HG03432 (cell line): ENCODE measurements at regions not wholly inside any gene's neighbourhood (a gene's known extent, or its start where the extent isn't known, plus 50 kb on each side); places are given as distances from the start of the nearest gene placed in this dataset.
A peak's percentile ranks its signal among the peaks of the same experiment; 100 is the strongest.
"Not testable (repeated sequence)": the region's sequence is repeated elsewhere in the genome, so short reads cannot be mapped to it uniquely, and the experiment has no call there.

Experiments used
- ATAC-seq: cut with Tn5 transposase; IDR thresholded peaks from one replicate; pipeline ENCODE4 v1.9.1; 2021; ENCODE audit warnings: mild to moderate bottlenecking, moderate library complexity; ENCODE audit not compliant: unreplicated experiment

GRCh38 chr2:185245806-185246205 is 492.8 kb upstream of the FSIP2 start:
- peak; percentile 57 for ATAC-seq

- ATAC-seq, result no peak
Observed at GRCh38 chr2:185246717-185247116, 491.9 kb upstream of the FSIP2 start.

GRCh38 chr2:185255566-185255965 is 483.0 kb upstream of the FSIP2 start:
- ATAC-seq, result peak; percentile 78

GRCh38 chr2:185265747-185266146 is 472.9 kb upstream of the FSIP2 start:
- ATAC-seq, result no peak

- no peak for ATAC-seq
Observed at GRCh38 chr2:185268651-185269050, 470.0 kb upstream of the FSIP2 start.

- peak; percentile 55 for ATAC-seq
Observed at GRCh38 chr2:185274718-185275484, 463.7 kb upstream of the FSIP2 start.

- not testable (repeated sequence) for ATAC-seq
Observed at GRCh38 chr2:185275979-185276378, 462.6 kb upstream of the FSIP2 start.

- no peak for ATAC-seq
Observed at GRCh38 chr2:185278761-185279160, 459.8 kb upstream of the FSIP2 start.

GRCh38 chr2:185279999-185280398 is 458.6 kb upstream of the FSIP2 start:
- peak; percentile 52 for ATAC-seq

- ATAC-seq, result no peak
Observed at GRCh38 chr2:185284696-185285095, 453.9 kb upstream of the FSIP2 start.

GRCh38 chr2:185290012-185290411 is 448.6 kb upstream of the FSIP2 start:
- ATAC-seq, result not testable (repeated sequence)

GRCh38 chr2:185291035-185291647 is 447.5 kb upstream of the FSIP2 start:
- ATAC-seq, result peak; percentile 100

- ATAC-seq, result no peak
Observed at GRCh38 chr2:185299867-185300266, 438.7 kb upstream of the FSIP2 start.

GRCh38 chr2:185306119-185306518 is 432.5 kb upstream of the FSIP2 start:
- peak; percentile 58 for ATAC-seq

GRCh38 chr2:185316383-185316782 is 422.2 kb upstream of the FSIP2 start:
- ATAC-seq, result peak; percentile 92

GRCh38 chr2:185318271-185318724 is 420.3 kb upstream of the FSIP2 start:
- ATAC-seq, result no peak

GRCh38 chr2:185335879-185336278 is 402.7 kb upstream of the FSIP2 start:
- no peak for ATAC-seq

- ATAC-seq, result no peak
Observed at GRCh38 chr2:185337033-185337432, 401.6 kb upstream of the FSIP2 start.

GRCh38 chr2:185338104-185338503 is 400.5 kb upstream of the FSIP2 start:
- no peak for ATAC-seq

- no peak for ATAC-seq
Observed at GRCh38 chr2:185347445-185347844, 391.2 kb upstream of the FSIP2 start.

- ATAC-seq, result no peak
Observed at GRCh38 chr2:185360776-185361175, 377.8 kb upstream of the FSIP2 start.

GRCh38 chr2:185372188-185372587 is 366.4 kb upstream of the FSIP2 start:
- no peak for ATAC-seq
